Activated T-helper 2 cell treated with anti-CD3 and anti-CD28 coated beads, Interferon-gamma antibody, Interleukin-2, Interleukin-4, amounts not matched to agents 10 μg/mL and 5 μg/mL and 100 μg/mL, durations not matched to agents 14 hours and 24 hours and 36 hours (primary cell): ENCODE measurements at regions not wholly inside any gene's neighbourhood (a gene's known extent, or its start where the extent isn't known, plus 50 kb on each side); places are given as distances from the start of the nearest gene placed in this dataset.

Experiments used
- DNase-seq: peaks from one replicate; pipeline ENCODE4 v3.0.0; 2021; ENCODE audit warnings: low spot score
- H3K27ac Mint-ChIP-seq: one replicate; pipeline ENCODE4 v1.8.0; 2021; ENCODE audit warnings: mixed read lengths
- H3K27me3 Mint-ChIP-seq: one replicate; pipeline ENCODE4 v1.8.0; 2021; ENCODE audit warnings: low read depth, mixed read lengths
- H3K36me3 Mint-ChIP-seq: one replicate; pipeline ENCODE4 v1.8.0; 2021; ENCODE audit warnings: low read depth, mixed read lengths
- H3K4me1 Mint-ChIP-seq: one replicate; pipeline ENCODE4 v1.8.0; 2021; ENCODE audit warnings: low read depth, mixed read lengths
- H3K4me3 Mint-ChIP-seq: one replicate; pipeline ENCODE4 v1.8.0; 2021; ENCODE audit warnings: low read depth, mild to moderate bottlenecking, moderate library complexity, mixed read lengths
- H3K9me3 Mint-ChIP-seq: one replicate; pipeline ENCODE4 v1.8.0; 2021; ENCODE audit warnings: mixed read lengths
- intact Hi-C: fragments of 100-400 bp; cut with micrococcal nuclease; formaldehyde crosslinking; loops from one replicate; pipeline ENCODE4 v1.15.1; 2023

GRCh38 chr5:110339399-110339798 lies 387.1 kb downstream of the TMEM232 start:
- Mint-ChIP-seq H3K27ac (no peak overlapping the region), H3K4me1 (no peaks in the 10 kb centered on the region), H3K27me3 (no peaks in the 10 kb centered on the region), H3K4me3 (no peak overlapping the region), H3K36me3 (no peaks in the 10 kb centered on the region), H3K9me3 (no peaks in the 10 kb centered on the region)
- intact Hi-C loops: no loop called here
- no peak for DNase-seq

GRCh38 chr5:110341836-110342235 lies 384.6 kb downstream of the TMEM232 start:
- Mint-ChIP-seq H3K4me3 (no peak overlapping the region), H3K27me3 (no peaks in the 10 kb centered on the region), H3K36me3 (no peaks in the 10 kb centered on the region), H3K4me1 (no peaks in the 10 kb centered on the region), H3K9me3 (no peaks in the 10 kb centered on the region), H3K27ac (no peak overlapping the region)
- intact Hi-C loops: no loop called here
- DNase-seq: no peak

GRCh38 chr5:110342683-110343082 lies 383.8 kb downstream of the TMEM232 start:
- intact Hi-C loops: no loop called here
- no peak overlapping the region for H3K27ac Mint-ChIP-seq
- H3K4me1 Mint-ChIP-seq: no peaks in the 10 kb centered on the region
- no peaks in the 10 kb centered on the region for H3K9me3 Mint-ChIP-seq
- H3K4me3 Mint-ChIP-seq: no peak overlapping the region
- no peak for DNase-seq
- H3K27me3 Mint-ChIP-seq: no peaks in the 10 kb centered on the region
- no peaks in the 10 kb centered on the region for H3K36me3 Mint-ChIP-seq

GRCh38 chr5:110343616-110344015 lies 382.9 kb downstream of the TMEM232 start:
- Mint-ChIP-seq H3K4me1 (no peaks in the 10 kb centered on the region), H3K27ac (no peak overlapping the region), H3K4me3 (no peak overlapping the region), H3K27me3 (no peaks in the 10 kb centered on the region), H3K36me3 (no peaks in the 10 kb centered on the region), H3K9me3 (no peaks in the 10 kb centered on the region)
- intact Hi-C loops: no loop called here
- DNase-seq: no peak

- H3K4me3 Mint-ChIP-seq: no peak overlapping the region
- no peaks in the 10 kb centered on the region for H3K9me3 Mint-ChIP-seq
- H3K27ac Mint-ChIP-seq: no peak overlapping the region
- H3K27me3 Mint-ChIP-seq: no peaks in the 10 kb centered on the region
- intact Hi-C loops: no loop called here
- DNase-seq: no peak
- H3K4me1 Mint-ChIP-seq: no peaks in the 10 kb centered on the region
- H3K36me3 Mint-ChIP-seq: no peaks in the 10 kb centered on the region
These were observed 380.8 kb downstream of the TMEM232 start for GRCh38 chr5:110345623-110346022.

- intact Hi-C loops: no loop called here
- Mint-ChIP-seq H3K4me3 (no peak overlapping the region), H3K36me3 (no peaks in the 10 kb centered on the region), H3K27me3 (no peaks in the 10 kb centered on the region), H3K9me3 (no peaks in the 10 kb centered on the region), H3K4me1 (no peaks in the 10 kb centered on the region), H3K27ac (no peak overlapping the region)
- DNase-seq: no peak
These were observed 379.5 kb downstream of the TMEM232 start for GRCh38 chr5:110346893-110347358.

- no peak overlapping the region for H3K27ac Mint-ChIP-seq
- no peaks in the 10 kb centered on the region for H3K9me3 Mint-ChIP-seq
- no peaks in the 10 kb centered on the region for H3K4me1 Mint-ChIP-seq
- no peaks in the 10 kb centered on the region for H3K36me3 Mint-ChIP-seq
- intact Hi-C loops: no loop called here
- H3K27me3 Mint-ChIP-seq: no peaks in the 10 kb centered on the region
- DNase-seq: no peak
- H3K4me3 Mint-ChIP-seq: no peak overlapping the region
These were observed 378.7 kb downstream of the TMEM232 start for GRCh38 chr5:110347781-110348180.

- DNase-seq: no peak
- H3K27ac Mint-ChIP-seq: no peak overlapping the region
- H3K9me3 Mint-ChIP-seq: no peaks in the 10 kb centered on the region
- H3K4me1 Mint-ChIP-seq: no peaks in the 10 kb centered on the region
- no peaks in the 10 kb centered on the region for H3K27me3 Mint-ChIP-seq
- intact Hi-C loops: no loop called here
- no peak overlapping the region for H3K4me3 Mint-ChIP-seq
- H3K36me3 Mint-ChIP-seq: no peaks in the 10 kb centered on the region
These were observed 375.0 kb downstream of the TMEM232 start for GRCh38 chr5:110351430-110351829.

- no peak overlapping the region for H3K27ac Mint-ChIP-seq
- no peaks in the 10 kb centered on the region for H3K9me3 Mint-ChIP-seq
- DNase-seq: no peak
- no peaks in the 10 kb centered on the region for H3K4me1 Mint-ChIP-seq
- intact Hi-C loops: no loop called here
- H3K27me3 Mint-ChIP-seq: no peaks in the 10 kb centered on the region
- H3K4me3 Mint-ChIP-seq: no peak overlapping the region
- no peaks in the 10 kb centered on the region for H3K36me3 Mint-ChIP-seq
These were observed 372.2 kb downstream of the TMEM232 start for GRCh38 chr5:110354311-110354710.

GRCh38 chr5:110354915-110355644 lies 371.4 kb downstream of the TMEM232 start:
- H3K36me3 Mint-ChIP-seq: no peaks in the 10 kb centered on the region
- no peak for DNase-seq
- H3K9me3 Mint-ChIP-seq: no peaks in the 10 kb centered on the region
- H3K27me3 Mint-ChIP-seq: no peaks in the 10 kb centered on the region
- H3K27ac Mint-ChIP-seq: no peak overlapping the region
- intact Hi-C loops: no loop called here
- H3K4me3 Mint-ChIP-seq: no peak overlapping the region
- no peaks in the 10 kb centered on the region for H3K4me1 Mint-ChIP-seq

GRCh38 chr5:110356677-110357076 lies 369.8 kb downstream of the TMEM232 start:
- Mint-ChIP-seq H3K36me3 (no peaks in the 10 kb centered on the region), H3K9me3 (no peaks in the 10 kb centered on the region)

GRCh38 chr5:110359221-110359620 lies 367.2 kb downstream of the TMEM232 start:
- no peaks in the 10 kb centered on the region for H3K9me3 Mint-ChIP-seq
- intact Hi-C loops: no loop called here
- H3K36me3 Mint-ChIP-seq: no peaks in the 10 kb centered on the region
- no peak for DNase-seq
- H3K4me1 Mint-ChIP-seq: no peaks in the 10 kb centered on the region
- H3K27me3 Mint-ChIP-seq: no peaks in the 10 kb centered on the region
- no peak overlapping the region for H3K27ac Mint-ChIP-seq
- H3K4me3 Mint-ChIP-seq: no peak overlapping the region

More at GRCh38 chr5:110356677-110357076, 369.8 kb downstream of the TMEM232 start:
- H3K27me3 Mint-ChIP-seq: no peaks in the 10 kb centered on the region
- intact Hi-C loops: no loop called here
- no peak overlapping the region for H3K4me3 Mint-ChIP-seq
- no peak overlapping the region for H3K27ac Mint-ChIP-seq
- no peak for DNase-seq
- no peaks in the 10 kb centered on the region for H3K4me1 Mint-ChIP-seq

- intact Hi-C loops: no loop called here
- Mint-ChIP-seq H3K4me3 (no peak overlapping the region), H3K27me3 (no peaks in the 10 kb centered on the region)
These were observed 365.0 kb downstream of the TMEM232 start for GRCh38 chr5:110361471-110361870.

GRCh38 chr5:110362261-110362660 lies 364.2 kb downstream of the TMEM232 start:
- Mint-ChIP-seq H3K36me3 (no peaks in the 10 kb centered on the region), H3K27ac (no peak overlapping the region), H3K27me3 (no peaks in the 10 kb centered on the region), H3K4me3 (no peak overlapping the region), H3K4me1 (no peaks in the 10 kb centered on the region), H3K9me3 (no peaks in the 10 kb centered on the region)
- intact Hi-C loops: no loop called here
- no peak for DNase-seq

More at GRCh38 chr5:110361471-110361870, 365.0 kb downstream of the TMEM232 start:
- no peaks in the 10 kb centered on the region for H3K9me3 Mint-ChIP-seq
- no peaks in the 10 kb centered on the region for H3K36me3 Mint-ChIP-seq
- H3K27ac Mint-ChIP-seq: no peak overlapping the region
- H3K4me1 Mint-ChIP-seq: no peaks in the 10 kb centered on the region
- no peak for DNase-seq
